ENCODE measurements at regions not wholly inside any gene's neighbourhood (a gene's known extent, or its start where the extent isn't known, plus 50 kb on each side); places are given as distances from the start of the nearest gene placed in this dataset.

DNA sequence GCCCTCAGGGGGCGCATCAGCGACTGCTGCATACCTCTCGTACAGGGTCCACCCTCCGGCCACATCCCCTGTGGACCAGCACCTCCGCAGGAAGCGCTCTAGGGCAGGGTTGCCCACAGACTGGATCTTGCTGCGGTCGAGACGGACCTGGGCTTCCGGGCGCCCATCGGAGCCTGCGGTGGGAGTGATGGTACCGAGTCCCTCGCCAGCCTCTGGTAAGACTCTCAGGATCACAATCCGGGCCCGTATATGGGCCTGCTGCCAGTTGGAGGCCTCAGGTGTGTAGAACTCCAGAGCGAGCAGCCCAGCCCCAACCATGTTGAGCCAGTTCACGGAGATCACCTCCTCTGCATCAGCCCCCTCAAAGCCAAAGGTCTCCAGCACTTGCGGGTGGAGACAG is 323.0 kb downstream of the ANXA1 start:
- TF ChIP-seq, protein P1, sequence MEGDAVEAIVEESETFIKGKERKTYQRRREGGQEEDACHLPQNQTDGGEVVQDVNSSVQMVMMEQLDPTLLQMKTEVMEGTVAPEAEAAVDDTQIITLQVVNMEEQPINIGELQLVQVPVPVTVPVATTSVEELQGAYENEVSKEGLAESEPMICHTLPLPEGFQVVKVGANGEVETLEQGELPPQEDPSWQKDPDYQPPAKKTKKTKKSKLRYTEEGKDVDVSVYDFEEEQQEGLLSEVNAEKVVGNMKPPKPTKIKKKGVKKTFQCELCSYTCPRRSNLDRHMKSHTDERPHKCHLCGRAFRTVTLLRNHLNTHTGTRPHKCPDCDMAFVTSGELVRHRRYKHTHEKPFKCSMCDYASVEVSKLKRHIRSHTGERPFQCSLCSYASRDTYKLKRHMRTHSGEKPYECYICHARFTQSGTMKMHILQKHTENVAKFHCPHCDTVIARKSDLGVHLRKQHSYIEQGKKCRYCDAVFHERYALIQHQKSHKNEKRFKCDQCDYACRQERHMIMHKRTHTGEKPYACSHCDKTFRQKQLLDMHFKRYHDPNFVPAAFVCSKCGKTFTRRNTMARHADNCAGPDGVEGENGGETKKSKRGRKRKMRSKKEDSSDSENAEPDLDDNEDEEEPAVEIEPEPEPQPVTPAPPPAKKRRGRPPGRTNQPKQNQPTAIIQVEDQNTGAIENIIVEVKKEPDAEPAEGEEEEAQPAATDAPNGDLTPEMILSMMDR (IDR thresholded peaks at IDR 0.05) = no peak
- no peak for TF ChIP-seq EZH2 (IDR thresholded peaks at IDR 0.05; ENCODE audit: borderline replicate concordance, insufficient read depth, low read depth, low read length, poor library complexity, severe bottlenecking)
